Heart left ventricle (tissue), 16 donors: ENCODE measurements at regions not wholly inside any gene's neighbourhood (a gene's known extent, or its start where the extent isn't known, plus 50 kb on each side); places are given as distances from the start of the nearest gene placed in this dataset.

Experiments
- ATAC-seq, 4 donors: fragments of 200-7000 bp; cut with Tn5 transposase; one replicate each; pipeline ENCODE4 v1.9.1; 2020 to 2022; ENCODE audit warnings: moderate library complexity in 4 of 4, mild to moderate bottlenecking in 3 of 4, moderate number of reproducible peaks in 1 of 4
- DNase-seq, 5 donors: peaks; one replicate each; pipeline ENCODE4 v3.0.0-alpha.2; 2020
- H3K27ac ChIP-seq, 12 donors: fragments of 200-600 bp; sonication (generic) in 4 of 12; one replicate each; pipeline versions ENCODE4 v1.5.0 to v1.8.0; 2016 to 2022; ENCODE audit warnings: mild to moderate bottlenecking in 2 of 12
- H3K27me3 ChIP-seq, 9 donors: fragments of 200-600 bp; sonication (generic) in 2 of 9; one replicate each; pipeline versions ENCODE4 v1.5.1 to v1.8.0; 2016 to 2022; ENCODE audit warnings: mild to moderate bottlenecking in 3 of 9
- H3K36me3 ChIP-seq, 9 donors: fragments of 200-600 bp; sonication (generic) in 2 of 9; one replicate each; pipeline versions ENCODE4 v1.5.0 to v1.8.0; 2018 to 2022; ENCODE audit warnings: mild to moderate bottlenecking in 2 of 9
- H3K4me1 ChIP-seq, 12 donors: fragments of 200-600 bp; sonication (generic) in 4 of 12; one replicate each; pipeline versions ENCODE4 v1.5.0 to v1.8.0; 2016 to 2022; ENCODE audit warnings: mild to moderate bottlenecking in 3 of 12
- H3K4me3 ChIP-seq, 12 donors: fragments of 200-600 bp; sonication (generic) in 4 of 12; one replicate each; pipeline versions ENCODE4 v1.5.0 to v1.8.0; 2017 to 2022; ENCODE audit warnings: mild to moderate bottlenecking in 9 of 12, moderate library complexity in 4 of 12
- H3K9me3 ChIP-seq, 12 donors: fragments of 200-600 bp; sonication (generic) in 4 of 12; one replicate each; pipeline versions ENCODE4 v1.5.0 to v1.8.0; 2016 to 2022; ENCODE audit warnings: mild to moderate bottlenecking in 1 of 12
- CTCF ChIP-seq, 12 donors: fragments of 200-600 bp; sonication (generic) in 4 of 12; IDR thresholded peaks; one replicate each; pipeline versions ENCODE4 v1.5.0 to v1.8.0; 2018 to 2022; ENCODE audit warnings: antibody characterized with exemption in 12 of 12, mild to moderate bottlenecking in 5 of 12
- POLR2A ChIP-seq, 2 donors: fragments of 450-650 bp; IDR thresholded peaks; one replicate each; pipeline ENCODE4 v1.6.1; 2017; ENCODE audit warnings: antibody characterized with exemption in 2 of 2, mild to moderate bottlenecking in 2 of 2, moderate library complexity in 2 of 2
- WGBS, 4 donors: extraction: QIAGEN DNeasy Blood & Tissue Kit in 2 of 4; methylation state at CpG; one replicate each; pipeline versions ENCODE4 v1.1.5 to v1.1.7; 2013 to 2018; 5-methylcytosine and 5-hydroxymethylcytosine counted together
- intact Hi-C, 10 donors: fragments of 100-400 bp; cut with DNase I; formaldehyde crosslinking; loops; one replicate each; pipeline versions ENCODE4 v1.11.1 to v1.14.2; 2022
- donor health status: ischemic (EF 13 %, LVEDD 7.1; RV severe dilation, severe dysfunction).
- donor health status: healthy with polysubstance abuse.
- donor health status: DM: no; HTN: yes; CAD: no.
- donor health status: DM: no; HTN: no; CAD: no.
- donor health status: ischemic (EF 25% LVEDD 6.9; RV normal size, moderate dysfunction).
- donor health status: ischemic (EF 25% LVEDD 5.7; RV mildly dilated, moderate dysfunction).
- donor health status: healthy.
- donor health status: DM: yes; HTN: yes; CAD: no.
- donor health status: ischemic (EF 35%, LVEDD 5.7; RV mildly dilated, moderate dysfunction).
- donor health status: nonischemic (EF 11% LVEDD 7.7; RV severe dilation, severe dysfunction).
- donor health status: DM: yes; HTN: yes; CAD: no.
- donor health status: PGD.
- donor health status: ischemic (EF 29% LVEDD 5.4; RV normal size, mild dysfunction).
- donor health status: nonischemic (EF 23%, LVEDD 6.1; RV moderate dilation, normal function).

GRCh38 chr1:37258068-37258467, 216.3 kb upstream of the ZC3H12A start:
- H3K9me3 ChIP-seq: no peaks in the 10 kb centered on the region
- H3K27ac ChIP-seq: no peak overlapping the region
- WGBS, 4 donors: 30 to 40% (median 36%) methylated on average over 4 to 6 of the region's 6 CpGs
- no peaks in the 10 kb centered on the region for H3K36me3 ChIP-seq
- H3K4me1 ChIP-seq: no peaks in the 10 kb centered on the region
- TF ChIP-seq CTCF (IDR thresholded peaks at IDR 0.05) (no peak), POLR2A (IDR thresholded peaks at IDR 0.05) (no peak)
- H3K4me3 ChIP-seq: no peak overlapping the region
- intact Hi-C loops: no loop called here
- DNase-seq (no peak), ATAC-seq (no peak)
- peaks cover 0 to 65% (median 25%) of the 10 kb centered on the region in 9 donors for H3K27me3 ChIP-seq

- H3K9me3 ChIP-seq: no peaks in the 10 kb centered on the region
- intact Hi-C loops: no loop called here
- TF ChIP-seq POLR2A (IDR thresholded peaks at IDR 0.05) (no peak), CTCF (IDR thresholded peaks at IDR 0.05) (no peak)
- H3K27me3 ChIP-seq: peaks cover 0 to 69% (median 25%) of the 10 kb centered on the region in 9 donors
- H3K36me3 ChIP-seq: no peaks in the 10 kb centered on the region
- 59 to 64% (median 59%) methylated on average over 2 of the region's 2 CpGs for WGBS, 4 donors
- no peaks in the 10 kb centered on the region for H3K4me1 ChIP-seq
- ATAC-seq (no peak), DNase-seq (no peak)
- H3K4me3 ChIP-seq: no peak overlapping the region
- no peak overlapping the region for H3K27ac ChIP-seq
Measured at GRCh38 chr1:37259019-37259418, 215.4 kb upstream of the ZC3H12A start.

- DNase-seq: no peak
- intact Hi-C loops: no loop called here
- H3K4me1 ChIP-seq: no peaks in the 10 kb centered on the region
- H3K27ac ChIP-seq: no peak overlapping the region
- no peaks in the 10 kb centered on the region for H3K36me3 ChIP-seq
- no peak for ATAC-seq
- no peaks in the 10 kb centered on the region for H3K9me3 ChIP-seq
- H3K4me3 ChIP-seq: no peak overlapping the region
- TF ChIP-seq CTCF (IDR thresholded peaks at IDR 0.05): no peak
- TF ChIP-seq POLR2A (IDR thresholded peaks at IDR 0.05): no peak
- 63 to 80% (median 69%) methylated on average over 2 of the region's 2 CpGs for WGBS, 4 donors
- peaks cover 0 to 73% (median 20%) of the 10 kb centered on the region in 9 donors for H3K27me3 ChIP-seq
Measured at GRCh38 chr1:37261129-37261528, 213.3 kb upstream of the ZC3H12A start.

GRCh38 chr1:37262439-37263170, 211.8 kb upstream of the ZC3H12A start:
- TF ChIP-seq POLR2A (IDR thresholded peaks at IDR 0.05): no peak
- no peak for TF ChIP-seq CTCF (IDR thresholded peaks at IDR 0.05)
- Histone ChIP-seq H3K27me3 (peaks cover 0 to 59% (median 11%) of the 10 kb centered on the region in 9 donors), H3K36me3 (no peaks in the 10 kb centered on the region), H3K4me3 (no peak overlapping the region), H3K27ac (no peak overlapping the region), H3K4me1 (no peaks in the 10 kb centered on the region), H3K9me3 (no peaks in the 10 kb centered on the region)
- intact Hi-C loops: no loop called here
- WGBS, 4 donors: 53 to 63% (median 57%) methylated on average over 6 of the region's 6 CpGs
- DNase-seq (no peak), ATAC-seq (no peak)
